PC-3 (cell line): ENCODE measurements at regions not wholly inside any gene's neighbourhood (a gene's known extent, or its start where the extent isn't known, plus 50 kb on each side); places are given as distances from the start of the nearest gene placed in this dataset.

Experiments
- EZH2 ChIP-seq: fragments of 300-600 bp; sonication (generic); IDR thresholded peaks from one replicate; pipeline ENCODE4 v1.6.1; 2017; ENCODE audit warnings: antibody characterized with exemption, mild to moderate bottlenecking, low read length; ENCODE audit not compliant: unreplicated experiment
- EZH2phosphoT487 ChIP-seq: fragments of 300-600 bp; sonication (generic); IDR thresholded peaks from 2 replicates; pipeline ENCODE4 v1.6.1; 2018; ENCODE audit warnings: mild to moderate bottlenecking, antibody characterized with exemption, low read length, borderline replicate concordance
- TF ChIP-seq, protein P1 (sequence below): fragments of 300-600 bp; sonication (generic); conservative IDR thresholded peaks from 2 replicates; pipeline ENCODE4 v1.5.1; 2017; ENCODE audit warnings: antibody characterized with exemption, low read depth, mild to moderate bottlenecking, low read length

DNA sequence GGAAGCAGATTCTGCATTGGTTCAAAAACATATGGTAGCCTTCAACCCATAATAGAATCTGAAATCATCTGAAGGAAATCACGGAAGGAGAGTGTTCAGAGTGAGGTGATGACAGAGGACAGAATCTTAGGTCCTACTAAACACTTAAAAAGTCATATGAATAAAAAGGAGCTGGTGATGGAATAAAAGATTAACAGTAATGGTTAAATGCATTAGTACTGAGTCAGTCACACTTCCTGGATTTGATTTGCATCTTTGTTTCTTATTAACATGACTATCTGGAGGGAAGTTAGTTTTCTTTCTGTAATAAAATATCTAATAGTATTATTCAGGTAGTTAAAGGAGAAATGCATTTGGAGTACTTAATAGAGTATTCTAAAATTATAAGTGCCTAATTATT lies 296.3 kb upstream of the ATXN7L3B start:
- TF ChIP-seq, protein P1, sequence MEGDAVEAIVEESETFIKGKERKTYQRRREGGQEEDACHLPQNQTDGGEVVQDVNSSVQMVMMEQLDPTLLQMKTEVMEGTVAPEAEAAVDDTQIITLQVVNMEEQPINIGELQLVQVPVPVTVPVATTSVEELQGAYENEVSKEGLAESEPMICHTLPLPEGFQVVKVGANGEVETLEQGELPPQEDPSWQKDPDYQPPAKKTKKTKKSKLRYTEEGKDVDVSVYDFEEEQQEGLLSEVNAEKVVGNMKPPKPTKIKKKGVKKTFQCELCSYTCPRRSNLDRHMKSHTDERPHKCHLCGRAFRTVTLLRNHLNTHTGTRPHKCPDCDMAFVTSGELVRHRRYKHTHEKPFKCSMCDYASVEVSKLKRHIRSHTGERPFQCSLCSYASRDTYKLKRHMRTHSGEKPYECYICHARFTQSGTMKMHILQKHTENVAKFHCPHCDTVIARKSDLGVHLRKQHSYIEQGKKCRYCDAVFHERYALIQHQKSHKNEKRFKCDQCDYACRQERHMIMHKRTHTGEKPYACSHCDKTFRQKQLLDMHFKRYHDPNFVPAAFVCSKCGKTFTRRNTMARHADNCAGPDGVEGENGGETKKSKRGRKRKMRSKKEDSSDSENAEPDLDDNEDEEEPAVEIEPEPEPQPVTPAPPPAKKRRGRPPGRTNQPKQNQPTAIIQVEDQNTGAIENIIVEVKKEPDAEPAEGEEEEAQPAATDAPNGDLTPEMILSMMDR = no peak
- no peak for TF ChIP-seq EZH2
- TF ChIP-seq EZH2phosphoT487 = no peak
